Fibroblast of skin of left quadriceps (primary cell): ENCODE measurements at regions not wholly inside any gene's neighbourhood (a gene's known extent, or its start where the extent isn't known, plus 50 kb on each side); places are given as distances from the start of the nearest gene placed in this dataset.
"Not testable (repeated sequence)": the region's sequence is repeated elsewhere in the genome, so short reads cannot be mapped to it uniquely, and the experiment has no call there.

Experiments used
- DNase-seq, 2 experiments: peaks; one replicate each; pipeline ENCODE4 v3.0.0-alpha.2; 2013; ENCODE audit warnings: low read depth in 2 of 2

DNA sequence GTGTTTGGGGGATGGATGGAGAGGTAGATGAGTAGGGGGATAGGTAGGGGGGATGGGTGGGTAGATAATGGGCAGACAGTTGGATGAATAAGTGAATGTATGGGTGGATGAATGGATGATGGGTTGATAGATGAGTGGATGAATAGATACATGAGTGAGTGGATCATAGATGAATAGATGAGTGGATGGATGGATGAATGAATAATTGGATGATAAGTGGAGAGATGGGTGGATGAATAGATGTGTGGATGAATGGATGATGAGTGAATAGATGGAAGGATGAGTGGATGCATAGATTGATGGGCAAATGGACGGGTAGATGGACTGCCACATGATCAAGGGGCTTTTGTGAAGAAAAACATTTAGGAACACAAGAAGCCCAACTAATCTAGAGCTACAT, 133.3 kb upstream of the F3 start:
- DNase-seq, result no peak

- DNase-seq, result peak; percentile 49 to 51
Observed at GRCh38 chr1:94672934-94673333, 131.4 kb upstream of the F3 start.

DNA sequence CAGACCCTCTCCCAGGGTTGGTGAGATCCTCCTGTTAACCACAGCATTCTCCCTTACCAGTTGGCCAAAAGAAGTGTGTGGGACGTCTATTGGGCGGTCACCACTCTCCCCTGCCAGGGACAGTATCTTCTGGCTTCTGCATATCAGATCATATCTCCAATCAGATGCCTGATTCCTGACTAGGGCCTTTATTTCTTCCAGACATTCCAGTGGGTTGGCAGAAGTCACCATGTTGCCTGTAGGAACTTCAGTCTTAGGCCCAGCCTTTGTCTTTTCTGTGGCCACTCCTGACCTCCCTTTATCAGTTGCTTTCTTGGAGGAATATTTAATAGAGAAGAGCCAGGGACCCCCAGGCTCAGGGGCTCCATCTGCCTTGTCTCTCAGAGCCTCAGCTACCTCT, 130.4 kb upstream of the F3 start:
- DNase-seq, result no peak

- DNase-seq, result no peak
Observed at GRCh38 chr1:94670273-94670672, 128.7 kb upstream of the F3 start.

- no peak for DNase-seq
Observed at GRCh38 chr1:94669198-94669597, 127.6 kb upstream of the F3 start.

DNA sequence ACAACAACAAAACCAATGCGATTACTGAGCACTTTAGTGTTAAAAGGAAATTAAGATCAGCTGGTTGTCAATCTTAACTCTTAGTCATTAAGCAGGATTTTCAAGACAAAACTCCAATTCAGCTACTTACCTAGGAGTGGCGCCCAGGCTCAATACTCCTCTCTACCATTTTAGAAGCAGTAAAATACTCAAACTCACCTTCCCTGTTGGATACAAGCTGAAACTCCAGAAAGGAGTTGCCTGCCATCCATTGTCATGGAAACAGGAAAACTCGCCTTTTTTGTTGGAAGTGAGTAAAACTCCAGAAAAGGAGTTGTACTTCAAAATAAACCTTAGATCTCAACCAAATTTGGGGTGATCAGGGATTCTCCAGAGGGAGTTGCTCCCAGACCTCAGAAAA, 127.0 kb upstream of the F3 start:
- no peak for DNase-seq

DNA sequence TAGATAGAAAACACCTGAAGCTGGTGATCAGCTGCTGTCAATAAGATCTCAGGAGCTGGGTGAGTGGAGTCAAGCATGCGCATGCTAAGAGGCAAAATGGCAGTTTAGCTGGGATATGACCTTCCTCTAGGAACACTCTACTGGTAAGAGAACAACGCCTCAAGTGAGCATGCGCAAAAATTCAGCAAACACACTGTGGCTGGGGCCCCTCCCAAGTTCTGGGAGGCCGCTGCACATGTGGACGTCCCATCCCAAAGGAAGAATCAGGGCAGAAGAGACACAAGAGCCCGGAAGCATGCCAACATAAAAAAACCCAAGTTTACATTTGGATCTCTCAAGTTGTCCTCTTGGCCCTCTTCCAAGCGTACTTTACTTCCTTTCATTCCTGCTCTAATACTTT, 126.3 kb upstream of the F3 start:
- no peak for DNase-seq

- no peak for DNase-seq
Observed at GRCh38 chr1:94666797-94667196, 125.2 kb upstream of the F3 start.

- DNase-seq, result no peak
Observed at GRCh38 chr1:94661431-94661932, 119.9 kb upstream of the F3 start.

- DNase-seq, result no peak
Observed at GRCh38 chr1:94660994-94661393, 119.4 kb upstream of the F3 start.

- DNase-seq, result no peak
Observed at GRCh38 chr1:94660258-94660657, 118.7 kb upstream of the F3 start.

DNA sequence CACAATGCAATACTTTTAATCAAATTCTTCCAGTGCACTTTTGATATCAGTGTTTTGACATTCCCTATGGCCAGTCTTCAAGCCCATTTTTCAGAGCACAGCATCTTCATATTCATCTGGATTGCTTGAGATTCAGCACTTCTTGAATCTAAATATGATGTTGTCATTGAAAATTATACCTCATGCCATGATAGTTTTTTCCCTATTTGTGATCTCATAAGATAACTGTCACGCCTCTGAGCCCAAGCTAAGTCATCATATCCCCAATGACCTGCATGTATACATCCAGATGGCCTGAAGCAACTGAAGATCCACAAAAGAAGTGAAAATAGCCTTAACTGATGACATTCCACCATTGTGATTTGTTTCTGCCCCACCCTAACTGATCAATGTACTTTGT, 117.6 kb upstream of the F3 start:
- not testable (repeated sequence) for DNase-seq

GRCh38 chr1:94658221-94658620, 116.7 kb upstream of the F3 start:
- no peak for DNase-seq

DNA sequence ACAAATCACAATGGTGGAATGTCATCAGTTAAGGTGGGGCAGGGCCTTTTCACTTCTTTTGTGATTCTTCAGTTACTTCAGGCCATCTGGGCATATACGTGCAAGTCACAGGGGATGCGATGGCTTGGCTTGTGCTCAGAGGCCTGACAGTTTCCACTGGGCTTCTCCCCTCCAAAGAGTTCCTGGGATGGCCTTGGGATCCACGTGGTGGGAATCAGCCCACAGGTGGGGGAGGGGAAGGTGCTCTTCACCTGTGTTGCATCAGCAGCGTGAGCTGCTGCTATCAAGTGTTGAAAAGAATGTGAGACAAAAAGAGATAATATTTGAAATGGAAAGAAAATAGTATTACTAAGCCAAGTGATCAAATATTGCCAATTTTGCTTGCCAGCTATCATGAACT, 116.2 kb upstream of the F3 start:
- DNase-seq, result not testable (repeated sequence)

DNA sequence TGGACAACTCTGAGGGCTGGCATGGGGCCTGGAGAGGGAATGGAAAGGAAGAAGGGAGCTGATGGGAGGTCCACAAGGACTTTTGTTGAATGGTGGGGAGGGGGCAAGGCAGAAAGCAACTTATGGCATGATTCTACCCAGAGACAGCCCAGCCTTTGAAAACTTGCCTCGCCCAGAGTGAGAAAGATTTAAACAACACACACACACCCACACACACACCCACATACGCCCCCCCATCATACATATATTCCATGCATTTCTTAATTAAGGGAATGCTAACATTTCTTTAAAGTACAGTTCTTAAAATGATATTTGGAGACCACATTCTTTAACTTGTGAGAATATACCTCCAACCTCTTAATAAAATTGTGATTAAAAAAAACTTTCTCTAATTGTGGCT, 115.4 kb upstream of the F3 start:
- DNase-seq, result no peak

DNA sequence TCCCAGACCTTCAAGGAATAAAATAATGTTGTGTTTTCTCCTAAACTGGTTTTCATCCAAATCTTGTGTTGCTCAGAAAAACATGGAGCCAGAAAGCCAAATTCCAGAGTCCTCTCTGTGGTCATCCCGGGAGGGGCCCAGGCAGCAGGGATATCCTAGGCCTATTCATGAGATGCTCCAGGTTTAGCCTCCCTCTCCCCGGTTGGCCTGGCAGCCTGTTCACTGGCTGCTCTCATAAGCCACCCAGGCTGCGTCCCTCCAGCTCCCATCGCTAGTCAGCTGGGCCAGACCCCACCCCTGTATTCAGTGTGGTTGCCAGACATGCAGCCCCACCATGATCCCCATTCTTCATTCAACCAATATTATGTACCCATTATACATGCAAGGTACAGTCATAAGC, 113.4 kb upstream of the F3 start:
- no peak for DNase-seq

GRCh38 chr1:94654459-94654858, 112.9 kb upstream of the F3 start:
- DNase-seq, result no peak

DNA sequence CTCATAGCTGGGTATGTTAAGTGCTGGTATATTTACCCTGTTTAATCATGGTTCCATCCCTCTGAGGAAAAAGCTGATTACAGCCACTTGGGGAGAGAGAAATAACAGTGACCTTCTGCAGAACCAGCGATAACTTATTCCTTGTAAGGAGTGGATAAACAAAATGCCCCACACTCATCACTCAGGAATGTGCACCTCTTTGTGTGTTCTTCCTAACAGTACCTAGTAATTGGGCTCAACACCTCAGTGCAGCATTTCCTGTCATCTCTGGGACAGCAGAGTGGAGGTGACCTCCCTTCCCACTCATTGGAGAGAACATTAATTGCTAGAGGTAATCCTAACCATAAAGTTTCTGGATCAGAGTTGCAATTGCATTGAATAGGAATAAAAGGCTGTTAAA, 112.5 kb upstream of the F3 start:
- DNase-seq, result no peak

DNA sequence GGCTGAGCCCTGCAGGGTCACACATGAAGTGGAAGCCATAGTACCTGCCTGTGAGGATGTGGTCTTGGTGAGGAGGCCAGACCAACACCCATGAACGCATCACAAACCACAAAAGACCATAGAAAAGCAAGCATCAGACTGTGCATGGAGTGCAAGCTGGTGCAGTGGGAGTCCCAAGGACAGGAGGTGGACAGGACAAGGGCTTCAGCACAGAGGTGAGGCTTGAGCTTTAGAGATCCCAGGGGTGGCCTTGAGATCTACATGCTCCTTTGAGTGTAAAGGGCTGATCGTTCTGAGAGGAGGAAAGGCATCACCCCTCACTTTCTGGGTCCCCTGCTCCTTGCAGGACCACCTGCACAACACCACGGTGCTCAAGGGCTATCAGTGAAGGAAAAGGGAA, 111.9 kb upstream of the F3 start:
- DNase-seq, result no peak

- no peak for DNase-seq
Observed at GRCh38 chr1:94651076-94651475, 109.5 kb upstream of the F3 start.

- DNase-seq, result no peak
Observed at GRCh38 chr1:94650301-94650700, 108.7 kb upstream of the F3 start.

DNA sequence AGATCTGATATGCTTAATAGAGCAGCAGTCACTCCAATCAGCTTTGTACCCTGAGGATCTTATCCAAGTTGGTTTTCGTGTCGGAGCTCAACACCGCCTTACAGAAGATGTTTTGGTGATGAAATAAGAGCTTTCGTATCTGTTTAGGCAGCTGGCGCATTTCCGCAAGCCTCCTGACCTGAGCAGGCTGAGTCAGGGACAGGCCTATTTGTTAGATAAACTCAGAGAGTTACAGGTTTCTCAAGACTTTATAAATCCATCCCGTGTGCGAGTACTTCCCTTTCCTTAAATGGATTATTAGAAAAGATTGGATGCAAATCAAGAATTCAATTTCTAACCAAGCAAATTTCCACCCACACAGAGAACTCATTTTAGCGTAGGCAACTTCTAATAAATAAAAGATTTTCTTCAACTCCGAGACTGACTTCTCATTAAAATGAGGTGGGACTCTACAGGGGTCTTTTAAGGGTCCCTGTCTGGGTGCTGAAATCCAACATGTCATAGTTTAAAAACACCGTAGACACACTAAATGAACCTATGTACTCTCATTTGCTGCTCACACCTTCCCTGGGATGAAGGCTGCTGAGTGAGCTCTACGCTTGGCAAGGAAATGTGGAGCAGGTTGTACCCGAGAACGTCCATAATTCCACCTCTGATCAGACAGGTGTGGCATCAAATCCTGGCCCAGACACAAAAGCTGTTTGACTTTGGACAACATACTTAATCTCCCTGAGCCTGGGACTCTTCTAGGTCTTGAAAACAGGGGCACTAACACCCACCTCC, 106.9 kb upstream of the F3 start:
- peak; percentile 86 for DNase-seq

- no peak for DNase-seq
Observed at GRCh38 chr1:94646786-94647555, 105.4 kb upstream of the F3 start.
